Sigmoid colon (tissue), 6 donors: ENCODE measurements at regions not wholly inside any gene's neighbourhood (a gene's known extent, or its start where the extent isn't known, plus 50 kb on each side); places are given as distances from the start of the nearest gene placed in this dataset.

Experiments used
- DNase-seq: peaks from one replicate; pipeline ENCODE4 v3.0.0-alpha.2; 2019
- H3K27ac ChIP-seq, 4 donors: fragments of 200-600 bp; sonication (generic); one replicate each; pipeline ENCODE4 v1.5.1; 2016 to 2019; ENCODE audit warnings: mild to moderate bottlenecking in 1 of 4
- H3K27me3 ChIP-seq, 3 donors: fragments of 200-600 bp; sonication (generic); one replicate each; pipeline ENCODE4 v1.5.1; 2019; ENCODE audit warnings: mild to moderate bottlenecking in 1 of 3
- H3K36me3 ChIP-seq, 4 donors: fragments of 200-600 bp; sonication (generic); one replicate each; pipeline ENCODE4 v1.5.1; 2016 to 2019
- H3K4me1 ChIP-seq, 4 donors: fragments of 200-600 bp; sonication (generic); one replicate each; pipeline ENCODE4 v1.5.1; 2017 to 2019
- H3K4me3 ChIP-seq, 4 donors: fragments of 200-600 bp; sonication (generic); one replicate each; pipeline ENCODE4 v1.5.1; 2017 to 2019; ENCODE audit warnings: mild to moderate bottlenecking in 2 of 4, moderate library complexity in 1 of 4
- H3K9me3 ChIP-seq, 4 donors: fragments of 200-600 bp in 3 of 4; sonication (generic) in 3 of 4; one replicate each; pipeline versions ENCODE4 v1.5.1 to v1.6.1; 2013 to 2019
- EP300 ChIP-seq, 4 donors: sonication (generic); formaldehyde crosslinking; IDR thresholded peaks; one replicate each; pipeline ENCODE4 v1.6.1; 2017; ENCODE audit warnings: antibody characterized with exemption in 4 of 4
- POLR2A ChIP-seq, 2 donors: fragments of 450-650 bp; IDR thresholded peaks; one replicate each; pipeline ENCODE4 v1.6.1; 2016; ENCODE audit warnings: antibody characterized with exemption in 2 of 2, mild to moderate bottlenecking in 2 of 2, moderate library complexity in 2 of 2
- POLR2AphosphoS5 ChIP-seq, 4 donors: sonication (generic); formaldehyde crosslinking; IDR thresholded peaks; one replicate each; pipeline ENCODE4 v1.6.1; 2017; ENCODE audit warnings: antibody characterized with exemption in 4 of 4
- WGBS, 2 donors: extraction: QIAGEN DNeasy Blood & Tissue Kit; methylation state at CpG; one replicate each; pipeline ENCODE4 v1.1.7; 2013; 5-methylcytosine and 5-hydroxymethylcytosine counted together
- intact Hi-C: fragments of 100-400 bp; cut with DNase I; formaldehyde crosslinking; loops from one replicate; pipeline ENCODE4 v1.15.1; 2023
- TF ChIP-seq, protein P1 (sequence below), 4 experiments: fragments of 450-650 bp in 3 of 4; fragments of 200-600 bp in 1 of 4; IDR thresholded peaks; one replicate each; pipeline ENCODE4 v1.5.1; 2016 to 2019; ENCODE audit warnings: antibody characterized with exemption in 4 of 4, mild to moderate bottlenecking in 3 of 4, moderate library complexity in 2 of 4
- donor health status: healthy with polysubstance abuse.
- donor health status: healthy.

DNA sequence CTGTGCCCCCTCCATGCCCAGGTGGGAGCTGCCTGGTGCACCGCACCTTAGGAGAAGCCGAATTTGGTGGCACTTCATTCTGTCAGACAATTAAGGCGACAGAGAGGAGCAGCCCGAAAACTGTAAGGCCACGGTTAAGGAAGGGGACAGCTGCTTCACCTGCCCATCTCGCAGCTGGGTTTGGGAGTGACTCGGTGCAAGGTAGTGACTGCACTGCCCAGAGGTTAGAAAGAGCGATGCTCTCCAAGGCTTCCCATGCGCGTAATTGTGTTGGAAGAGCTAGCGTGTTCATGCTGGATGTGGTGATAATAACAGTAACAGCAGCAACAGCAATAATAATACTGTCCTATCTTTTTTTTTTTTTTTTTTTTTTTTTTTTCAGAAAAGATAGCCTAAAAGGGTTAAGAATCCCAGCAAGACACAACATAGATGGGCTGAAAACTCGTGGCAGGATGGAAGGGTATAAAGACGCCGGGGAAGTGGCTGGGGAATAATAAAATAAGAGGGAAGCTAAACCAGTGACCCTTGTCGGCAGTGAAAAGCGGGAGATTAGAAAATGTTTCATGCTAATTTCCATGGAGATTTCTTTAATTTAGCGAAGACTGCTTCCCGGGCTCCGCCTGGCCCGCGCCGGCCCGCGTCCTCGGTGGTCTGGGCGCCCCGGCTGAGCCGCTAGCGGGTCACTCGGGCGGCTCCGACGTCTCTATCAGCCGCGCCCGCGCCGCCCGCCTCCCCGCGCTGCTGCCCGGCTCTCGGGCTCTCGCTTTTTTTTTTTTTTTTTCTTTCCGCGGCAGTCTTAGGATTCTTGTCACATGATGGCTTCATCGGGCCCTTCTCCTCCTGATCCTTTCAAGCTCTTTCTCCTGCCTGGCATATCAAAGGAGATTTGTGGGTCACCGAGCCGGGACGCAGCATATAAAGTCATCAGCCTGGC is 617.1 kb downstream of the NR2F2 start:
- TF ChIP-seq EP300 (IDR thresholded peaks at IDR 0.05) (no peak), POLR2AphosphoS5 (IDR thresholded peaks at IDR 0.05) (no peak), POLR2A (IDR thresholded peaks at IDR 0.05) (no peak)
- Histone ChIP-seq H3K4me1 (no peaks in the 10 kb centered on the region), H3K36me3 (no peaks in the 10 kb centered on the region), H3K27me3 (peaks cover 3 to 20% (median 4%) of the 10 kb centered on the region in 3 donors), H3K27ac (no peak overlapping the region), H3K9me3 (no peaks in the 10 kb centered on the region), H3K4me3 (peak overlapping the region in 1 of 4 donors; percentile 30)
- WGBS, 2 donors: 21 to 33% methylated on average over 50 of the region's 50 CpGs
- intact Hi-C loops: no loop called here
- no peak for DNase-seq

- 71 to 83% methylated on average over 2 of the region's 2 CpGs for WGBS, 2 donors
These were observed 618.5 kb downstream of the NR2F2 start for GRCh38 chr15:96948981-96949380.

DNA sequence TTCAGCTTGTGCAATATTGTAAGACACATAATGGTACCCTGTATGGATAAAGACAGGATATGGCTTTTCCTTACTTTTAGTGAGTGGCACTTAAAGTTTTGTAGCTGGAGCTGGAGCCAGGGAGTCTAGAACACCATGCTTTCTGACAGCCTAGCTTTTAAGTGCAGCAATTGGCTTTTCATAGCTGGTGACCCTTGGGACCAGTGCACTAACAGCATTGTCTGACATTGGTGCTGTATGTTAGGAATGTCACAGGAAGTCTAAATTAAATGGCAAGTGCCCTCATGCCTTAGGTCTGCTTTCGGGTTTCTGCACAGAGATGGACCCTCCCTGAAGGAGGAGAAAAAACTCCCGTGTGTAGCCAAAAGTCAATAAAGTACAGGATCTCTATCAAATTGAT is 628.2 kb downstream of the NR2F2 start:
- no peak for DNase-seq
- 40 to 55% methylated on average over 2 of the region's 2 CpGs for WGBS, 2 donors
- Histone ChIP-seq H3K27ac (no peak overlapping the region), H3K4me3 (no peak overlapping the region), H3K27me3 (no peaks in the 10 kb centered on the region), H3K4me1 (no peaks in the 10 kb centered on the region), H3K36me3 (no peaks in the 10 kb centered on the region), H3K9me3 (no peaks in the 10 kb centered on the region)
- intact Hi-C loops: no loop called here
- TF ChIP-seq POLR2AphosphoS5 (IDR thresholded peaks at IDR 0.05): no peak
- TF ChIP-seq, protein P1, sequence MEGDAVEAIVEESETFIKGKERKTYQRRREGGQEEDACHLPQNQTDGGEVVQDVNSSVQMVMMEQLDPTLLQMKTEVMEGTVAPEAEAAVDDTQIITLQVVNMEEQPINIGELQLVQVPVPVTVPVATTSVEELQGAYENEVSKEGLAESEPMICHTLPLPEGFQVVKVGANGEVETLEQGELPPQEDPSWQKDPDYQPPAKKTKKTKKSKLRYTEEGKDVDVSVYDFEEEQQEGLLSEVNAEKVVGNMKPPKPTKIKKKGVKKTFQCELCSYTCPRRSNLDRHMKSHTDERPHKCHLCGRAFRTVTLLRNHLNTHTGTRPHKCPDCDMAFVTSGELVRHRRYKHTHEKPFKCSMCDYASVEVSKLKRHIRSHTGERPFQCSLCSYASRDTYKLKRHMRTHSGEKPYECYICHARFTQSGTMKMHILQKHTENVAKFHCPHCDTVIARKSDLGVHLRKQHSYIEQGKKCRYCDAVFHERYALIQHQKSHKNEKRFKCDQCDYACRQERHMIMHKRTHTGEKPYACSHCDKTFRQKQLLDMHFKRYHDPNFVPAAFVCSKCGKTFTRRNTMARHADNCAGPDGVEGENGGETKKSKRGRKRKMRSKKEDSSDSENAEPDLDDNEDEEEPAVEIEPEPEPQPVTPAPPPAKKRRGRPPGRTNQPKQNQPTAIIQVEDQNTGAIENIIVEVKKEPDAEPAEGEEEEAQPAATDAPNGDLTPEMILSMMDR (IDR thresholded peaks at IDR 0.05): no peak
- no peak for TF ChIP-seq EP300 (IDR thresholded peaks at IDR 0.05)
- TF ChIP-seq POLR2A (IDR thresholded peaks at IDR 0.05): no peak

More at GRCh38 chr15:96948981-96949380, 618.5 kb downstream of the NR2F2 start:
- intact Hi-C loops: no loop called here
- Histone ChIP-seq H3K9me3 (no peaks in the 10 kb centered on the region), H3K36me3 (no peaks in the 10 kb centered on the region), H3K27me3 (peaks cover 3 to 20% (median 4%) of the 10 kb centered on the region in 3 donors), H3K27ac (no peak overlapping the region), H3K4me1 (no peaks in the 10 kb centered on the region), H3K4me3 (no peak overlapping the region)
- TF ChIP-seq EP300 (IDR thresholded peaks at IDR 0.05) (no peak), POLR2A (IDR thresholded peaks at IDR 0.05) (no peak), POLR2AphosphoS5 (IDR thresholded peaks at IDR 0.05) (no peak)
- TF ChIP-seq, protein P1 (IDR thresholded peaks at IDR 0.05): no peak
- DNase-seq: no peak

DNA sequence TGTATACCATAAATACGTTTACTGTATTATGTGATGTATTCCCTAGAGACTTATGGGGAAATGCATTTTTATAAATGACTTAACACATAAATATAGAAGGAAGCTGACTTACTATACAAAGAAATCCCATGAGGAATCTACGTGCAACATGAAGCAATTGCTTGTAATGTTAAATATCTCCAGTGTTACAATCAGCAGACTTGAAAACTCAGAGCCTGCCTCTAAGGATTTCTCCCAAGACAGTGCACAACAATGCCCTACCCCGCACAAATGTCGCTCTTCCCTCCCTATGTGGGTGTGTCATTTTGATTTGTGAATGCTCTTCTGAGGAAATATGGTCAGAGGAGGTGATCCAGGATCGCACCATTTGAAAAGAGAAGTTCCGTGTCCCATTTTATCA is 629.0 kb downstream of the NR2F2 start:
- Histone ChIP-seq H3K36me3 (no peaks in the 10 kb centered on the region), H3K4me3 (no peak overlapping the region), H3K27ac (no peak overlapping the region), H3K4me1 (no peaks in the 10 kb centered on the region), H3K27me3 (no peaks in the 10 kb centered on the region), H3K9me3 (no peaks in the 10 kb centered on the region)
- intact Hi-C loops: no loop called here
- no peak for DNase-seq
- TF ChIP-seq POLR2A (IDR thresholded peaks at IDR 0.05): no peak
- TF ChIP-seq POLR2AphosphoS5 (IDR thresholded peaks at IDR 0.05): no peak
- TF ChIP-seq, protein P1 (IDR thresholded peaks at IDR 0.05): no peak
- TF ChIP-seq EP300 (IDR thresholded peaks at IDR 0.05): no peak
- 83 to 88% methylated on average over 6 of the region's 6 CpGs for whole genome bisulfite sequencing, 2 donors

DNA sequence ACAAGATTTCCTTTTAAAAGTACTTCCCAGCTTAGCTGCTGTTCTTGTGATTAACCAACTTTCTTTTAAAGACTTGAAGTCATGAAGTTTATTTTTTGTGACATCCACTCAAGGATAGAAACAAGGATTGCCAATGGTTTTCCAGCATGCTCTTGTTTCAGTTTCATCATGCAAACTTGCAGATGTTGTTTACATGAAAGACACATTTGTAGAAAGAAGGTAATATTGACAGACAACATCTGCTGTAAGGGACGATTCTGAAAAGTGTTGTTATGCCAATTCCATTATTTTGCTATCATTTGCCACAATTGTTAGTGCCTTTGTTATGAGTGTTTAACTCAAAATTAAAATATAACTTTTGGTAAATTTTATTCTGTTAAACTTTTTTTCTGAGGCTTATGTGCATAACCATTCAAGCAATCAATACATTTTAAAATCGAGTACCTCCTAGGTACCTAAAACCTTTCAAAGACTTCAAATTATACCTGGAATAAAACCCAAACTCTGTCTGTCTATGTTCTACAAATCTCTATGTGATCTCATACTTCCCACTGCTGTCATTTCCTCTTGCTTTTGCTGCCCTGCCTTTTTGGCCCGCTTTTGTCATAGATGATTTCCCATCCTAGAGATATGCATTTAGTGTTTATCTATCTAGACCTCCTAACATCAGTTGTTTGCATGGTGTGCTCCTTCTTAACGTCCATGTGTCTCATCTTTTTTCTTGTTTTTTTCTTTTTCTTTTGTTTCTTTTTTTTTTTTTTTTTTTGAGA is 630.4 kb downstream of the NR2F2 start:
- no peak for DNase-seq
- no peaks in the 10 kb centered on the region for H3K27me3 ChIP-seq
- no peak overlapping the region for H3K27ac ChIP-seq
- no peaks in the 10 kb centered on the region for H3K36me3 ChIP-seq
- H3K4me1 ChIP-seq: no peaks in the 10 kb centered on the region
- no peaks in the 10 kb centered on the region for H3K9me3 ChIP-seq
- intact Hi-C loops: no loop called here
- WGBS, 2 donors: 73 to 74% methylated on average over 4 of the region's 4 CpGs
- TF ChIP-seq, protein P1 (IDR thresholded peaks at IDR 0.05): no peak
- TF ChIP-seq POLR2AphosphoS5 (IDR thresholded peaks at IDR 0.05) (no peak), POLR2A (IDR thresholded peaks at IDR 0.05) (no peak), EP300 (IDR thresholded peaks at IDR 0.05) (no peak)
- H3K4me3 ChIP-seq: no peak overlapping the region
